GM12875 (cell line): ENCODE measurements at regions not wholly inside any gene's neighbourhood (a gene's known extent, or its start where the extent isn't known, plus 50 kb on each side); places are given as distances from the start of the nearest gene placed in this dataset.

Source experiments
- H3K4me3 ChIP-seq: one replicate; pipeline ENCODE4 v1.5.1; 2011; ENCODE audit warnings: low read depth, low read length, control low read depth
- TF ChIP-seq, protein P1 (sequence below): IDR thresholded peaks from 2 replicates; pipeline ENCODE4 v1.5.1; 2011; ENCODE audit warnings: low read depth, mild to moderate bottlenecking, control low read depth, inconsistent platforms, low read length, moderate library complexity, borderline replicate concordance; ENCODE audit not compliant: insufficient read depth

- H3K4me3 ChIP-seq, result no peak overlapping the region
- TF ChIP-seq, protein P1, sequence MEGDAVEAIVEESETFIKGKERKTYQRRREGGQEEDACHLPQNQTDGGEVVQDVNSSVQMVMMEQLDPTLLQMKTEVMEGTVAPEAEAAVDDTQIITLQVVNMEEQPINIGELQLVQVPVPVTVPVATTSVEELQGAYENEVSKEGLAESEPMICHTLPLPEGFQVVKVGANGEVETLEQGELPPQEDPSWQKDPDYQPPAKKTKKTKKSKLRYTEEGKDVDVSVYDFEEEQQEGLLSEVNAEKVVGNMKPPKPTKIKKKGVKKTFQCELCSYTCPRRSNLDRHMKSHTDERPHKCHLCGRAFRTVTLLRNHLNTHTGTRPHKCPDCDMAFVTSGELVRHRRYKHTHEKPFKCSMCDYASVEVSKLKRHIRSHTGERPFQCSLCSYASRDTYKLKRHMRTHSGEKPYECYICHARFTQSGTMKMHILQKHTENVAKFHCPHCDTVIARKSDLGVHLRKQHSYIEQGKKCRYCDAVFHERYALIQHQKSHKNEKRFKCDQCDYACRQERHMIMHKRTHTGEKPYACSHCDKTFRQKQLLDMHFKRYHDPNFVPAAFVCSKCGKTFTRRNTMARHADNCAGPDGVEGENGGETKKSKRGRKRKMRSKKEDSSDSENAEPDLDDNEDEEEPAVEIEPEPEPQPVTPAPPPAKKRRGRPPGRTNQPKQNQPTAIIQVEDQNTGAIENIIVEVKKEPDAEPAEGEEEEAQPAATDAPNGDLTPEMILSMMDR, result no peak
Measured at GRCh38 chr3:74332165-74332564, 282.3 kb downstream of the CNTN3 start.

DNA sequence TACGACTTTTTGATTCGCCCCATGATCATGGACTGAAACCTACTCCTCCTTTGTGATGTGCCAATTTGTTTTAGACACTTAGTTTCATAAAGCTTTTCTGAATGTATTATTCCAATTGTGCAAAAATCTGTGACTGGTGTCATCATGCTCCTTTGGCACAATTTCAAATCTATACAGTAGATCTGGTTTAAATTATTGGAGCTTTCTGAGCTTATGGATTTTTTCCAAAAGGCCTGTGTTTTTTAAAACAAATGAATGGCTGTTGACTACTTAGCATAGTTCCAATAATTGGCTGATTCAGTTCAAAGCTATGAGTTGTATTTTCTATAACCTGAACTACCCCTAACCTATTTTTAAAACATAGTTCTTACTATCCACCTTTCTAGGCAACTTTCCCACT, 282.7 kb downstream of the CNTN3 start:
- TF ChIP-seq, protein P1, result no peak
- no peak overlapping the region for H3K4me3 ChIP-seq

DNA sequence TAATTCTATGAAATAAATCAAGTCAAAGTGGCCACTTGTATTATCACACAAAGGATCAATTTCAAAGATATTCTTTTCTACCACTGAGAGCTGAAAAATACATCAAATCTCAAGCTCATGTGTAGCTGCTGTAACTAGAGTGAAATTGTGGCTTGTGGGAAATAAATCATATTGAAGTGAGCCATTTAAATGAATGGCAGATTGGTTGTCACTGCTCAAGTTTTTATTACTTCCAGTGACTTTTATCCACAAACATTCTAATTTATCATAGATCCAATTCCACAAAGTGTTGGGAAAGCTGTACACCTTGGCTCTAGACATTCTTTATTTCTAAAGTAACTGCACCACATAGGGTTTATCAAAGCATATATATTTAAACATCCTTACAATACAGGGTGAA, 285.4 kb downstream of the CNTN3 start:
- no peak overlapping the region for H3K4me3 ChIP-seq
- TF ChIP-seq, protein P1, result no peak

GRCh38 chr3:74328435-74328834, 286.0 kb downstream of the CNTN3 start:
- TF ChIP-seq, protein P1, result no peak
- H3K4me3 ChIP-seq, result no peak overlapping the region

GRCh38 chr3:74315291-74315690, 299.2 kb downstream of the CNTN3 start:
- TF ChIP-seq, protein P1, result no peak
- H3K4me3 ChIP-seq, result no peak overlapping the region

DNA sequence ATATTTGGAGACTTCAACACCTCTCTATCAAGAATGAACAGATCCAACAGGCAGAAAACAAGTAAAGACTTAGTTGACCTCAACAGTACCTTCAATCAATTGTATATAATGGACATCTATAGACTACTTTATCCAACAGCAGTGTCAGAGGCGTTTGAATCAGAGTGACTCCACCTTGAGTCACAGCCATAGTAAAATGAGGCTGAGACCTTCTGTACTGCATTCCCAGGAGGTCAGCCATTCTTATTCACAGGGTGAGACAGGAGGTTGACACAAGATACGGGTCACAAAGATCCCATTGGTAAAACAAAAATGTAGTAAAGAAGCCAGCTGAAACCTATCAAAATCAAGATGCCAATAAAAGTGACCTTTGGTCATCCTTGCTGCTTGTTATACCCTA, 299.8 kb downstream of the CNTN3 start:
- no peak overlapping the region for H3K4me3 ChIP-seq
- TF ChIP-seq, protein P1, result no peak

GRCh38 chr3:74309716-74310115, 304.7 kb downstream of the CNTN3 start:
- H3K4me3 ChIP-seq, result no peak overlapping the region
- TF ChIP-seq, protein P1, result no peak
